ENCODE measurements at regions not wholly inside any gene's neighbourhood (a gene's known extent, or its start where the extent isn't known, plus 50 kb on each side); places are given as distances from the start of the nearest gene placed in this dataset.

GRCh38 chr2:60400462-60401246 is 152.8 kb downstream of the BCL11A start:
- DNase-seq (ENCODE audit: low read depth in 4 of 4, low spot score in 1 of 4), result no peak

GRCh38 chr2:60394463-60394862 is 159.0 kb downstream of the BCL11A start:
- no peak for DNase-seq (ENCODE audit: low read depth in 4 of 4, low spot score in 1 of 4)

GRCh38 chr2:60391649-60392375 is 161.6 kb downstream of the BCL11A start:
- no peak for DNase-seq (ENCODE audit: low read depth in 4 of 4, low spot score in 1 of 4)

- DNase-seq (ENCODE audit: low read depth in 4 of 4, low spot score in 1 of 4), result no peak
These were observed 162.2 kb downstream of the BCL11A start for GRCh38 chr2:60391230-60391629.

GRCh38 chr2:60386436-60386835 is 167.0 kb downstream of the BCL11A start:
- no peak for DNase-seq (ENCODE audit: low read depth in 4 of 4, low spot score in 1 of 4)

GRCh38 chr2:60385648-60386047 is 167.8 kb downstream of the BCL11A start:
- DNase-seq (ENCODE audit: low read depth in 4 of 4, low spot score in 1 of 4), result no peak

GRCh38 chr2:60383401-60384143 is 169.9 kb downstream of the BCL11A start:
- DNase-seq (ENCODE audit: low read depth in 4 of 4, low spot score in 1 of 4), result no peak

- DNase-seq (ENCODE audit: low read depth in 4 of 4, low spot score in 1 of 4), result no peak
These were observed 173.0 kb downstream of the BCL11A start for GRCh38 chr2:60380411-60380810.

- DNase-seq (ENCODE audit: low read depth in 4 of 4, low spot score in 1 of 4), result no peak
These were observed 173.8 kb downstream of the BCL11A start for GRCh38 chr2:60379684-60380083.

- no peak for DNase-seq (ENCODE audit: low read depth in 4 of 4, low spot score in 1 of 4)
These were observed 174.2 kb downstream of the BCL11A start for GRCh38 chr2:60379216-60379615.

- no peak for DNase-seq (ENCODE audit: low read depth in 4 of 4, low spot score in 1 of 4)
These were observed 175.6 kb downstream of the BCL11A start for GRCh38 chr2:60377825-60378224.

GRCh38 chr2:60376252-60376651 is 177.2 kb downstream of the BCL11A start:
- no peak for DNase-seq (ENCODE audit: low read depth in 4 of 4, low spot score in 1 of 4)

GRCh38 chr2:60371681-60372080 is 181.8 kb downstream of the BCL11A start:
- DNase-seq (ENCODE audit: low read depth in 4 of 4, low spot score in 1 of 4), result no peak

GRCh38 chr2:60371219-60371618 is 182.2 kb downstream of the BCL11A start:
- DNase-seq (ENCODE audit: low read depth in 4 of 4, low spot score in 1 of 4), result no peak

GRCh38 chr2:60370814-60371213 is 182.6 kb downstream of the BCL11A start:
- DNase-seq (ENCODE audit: low read depth in 4 of 4, low spot score in 1 of 4), result no peak

- DNase-seq (ENCODE audit: low read depth in 4 of 4, low spot score in 1 of 4), result no peak
These were observed 185.0 kb downstream of the BCL11A start for GRCh38 chr2:60368456-60368855.

- DNase-seq (ENCODE audit: low read depth in 4 of 4, low spot score in 1 of 4), result no peak
These were observed 187.2 kb downstream of the BCL11A start for GRCh38 chr2:60366135-60366712.

GRCh38 chr2:60365556-60365955 is 187.9 kb downstream of the BCL11A start:
- no peak for DNase-seq (ENCODE audit: low read depth in 4 of 4, low spot score in 1 of 4)

- no peak for DNase-seq (ENCODE audit: low read depth in 4 of 4, low spot score in 1 of 4)
These were observed 189.0 kb downstream of the BCL11A start for GRCh38 chr2:60364491-60364890.

- DNase-seq (ENCODE audit: low read depth in 4 of 4, low spot score in 1 of 4), result no peak
These were observed 192.0 kb downstream of the BCL11A start for GRCh38 chr2:60361498-60361897.

- DNase-seq (ENCODE audit: low read depth in 4 of 4, low spot score in 1 of 4), result no peak
These were observed 193.9 kb downstream of the BCL11A start for GRCh38 chr2:60359569-60359968.

GRCh38 chr2:60358476-60358875 is 195.0 kb downstream of the BCL11A start:
- DNase-seq (ENCODE audit: low read depth in 4 of 4, low spot score in 1 of 4), result no peak

All from stimulated activated CD4-positive, alpha-beta T cell treated with anti-CD3 and anti-CD28 coated beads, Interleukin-1b, Interleukin-23, amount 100 ng/mL, for 24 hours (primary cell).